LoVo (cell line): ENCODE measurements at regions not wholly inside any gene's neighbourhood (a gene's known extent, or its start where the extent isn't known, plus 50 kb on each side); places are given as distances from the start of the nearest gene placed in this dataset.

Experiments
- DNase-seq: peaks from one replicate; pipeline ENCODE4 v3.0.0-alpha.2; 2016; ENCODE audit warnings: low spot score

DNA sequence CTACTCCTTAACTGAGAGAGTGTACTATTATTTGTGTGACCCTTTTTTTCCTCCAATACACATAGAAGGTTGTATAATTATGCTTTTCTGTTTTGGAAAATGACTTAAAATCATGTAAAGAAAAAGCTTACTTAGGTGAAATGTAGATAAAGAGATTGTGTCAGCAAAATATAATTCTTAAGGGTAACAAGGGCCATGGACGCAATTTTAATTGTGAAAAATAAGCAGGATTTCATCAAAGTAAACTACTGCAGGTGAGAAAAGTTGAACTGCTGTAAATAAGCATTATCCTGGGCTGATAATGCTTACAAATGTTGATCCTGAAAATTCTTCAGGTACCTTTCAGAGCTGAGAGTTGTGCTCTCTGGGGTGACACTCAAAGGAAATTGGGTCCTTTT is 141.5 kb downstream of the RPIA start:
- DNase-seq: no peak

GRCh38 chr2:88834376-88834775 is 142.9 kb downstream of the RPIA start:
- no peak for DNase-seq

DNA sequence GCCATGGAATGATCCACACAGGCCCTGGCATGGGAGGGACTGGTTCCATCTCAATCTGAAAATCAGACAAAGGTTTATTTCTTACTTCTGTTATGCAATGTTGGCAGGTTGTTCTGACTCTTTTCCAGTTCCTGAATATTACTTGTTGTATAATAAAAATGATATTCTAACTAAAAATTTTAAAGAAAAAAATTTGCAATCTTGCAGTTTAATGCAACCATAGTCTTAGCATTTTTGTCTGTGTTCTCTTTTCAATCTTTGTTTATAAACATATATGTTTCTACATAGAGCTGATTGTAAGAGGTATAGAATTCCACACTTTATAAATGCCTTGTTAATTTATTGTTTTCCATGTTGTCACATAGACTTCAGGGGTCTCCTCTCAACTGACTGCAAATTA is 143.4 kb downstream of the RPIA start:
- DNase-seq: no peak

DNA sequence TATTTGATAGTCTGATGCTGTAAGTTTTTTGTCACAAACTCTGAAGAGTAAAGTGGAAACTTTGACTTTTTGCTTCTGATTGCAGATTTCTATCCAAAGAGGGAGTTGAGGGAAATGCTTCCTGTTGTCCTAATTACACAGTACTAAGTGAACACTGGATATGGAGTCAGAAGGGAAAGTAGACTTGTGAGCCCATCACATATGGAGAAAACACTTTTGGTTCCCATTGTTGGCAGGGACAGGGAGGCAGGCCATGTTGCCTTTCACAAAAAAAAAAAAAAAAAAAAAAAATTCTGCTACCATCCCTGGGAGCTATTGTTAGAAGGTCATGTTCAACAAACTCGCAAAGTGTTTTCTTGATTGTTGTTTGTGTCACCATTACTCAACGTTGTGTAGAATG is 144.3 kb downstream of the RPIA start:
- DNase-seq: no peak

- DNase-seq: no peak
Measured at GRCh38 chr2:88836351-88836750, 144.9 kb downstream of the RPIA start.

- no peak for DNase-seq
Measured at GRCh38 chr2:88837511-88838160, 146.2 kb downstream of the RPIA start.

DNA sequence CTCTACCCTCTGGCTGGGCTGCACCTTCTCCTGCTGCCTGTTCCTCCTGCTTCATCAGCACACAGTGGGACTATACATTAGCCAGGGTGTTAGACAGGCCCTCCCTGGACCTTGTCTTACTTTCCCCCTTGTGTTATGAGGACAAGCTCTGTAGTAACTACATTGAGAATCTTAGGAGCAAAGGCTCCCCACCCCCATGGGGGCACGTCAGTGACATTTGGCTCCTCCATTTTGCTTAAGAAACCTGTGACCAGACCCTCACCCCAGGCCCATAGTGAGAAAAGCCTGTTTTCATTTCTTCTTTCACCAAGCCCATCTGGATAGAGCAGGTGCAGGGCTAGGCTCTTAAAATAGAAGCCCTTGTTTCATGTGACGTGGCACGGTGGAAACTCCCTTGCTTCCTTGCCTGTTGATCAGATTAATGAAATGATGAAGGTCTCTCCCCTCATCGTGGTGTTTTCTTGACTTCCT is 146.7 kb downstream of the RPIA start:
- DNase-seq: no peak

DNA sequence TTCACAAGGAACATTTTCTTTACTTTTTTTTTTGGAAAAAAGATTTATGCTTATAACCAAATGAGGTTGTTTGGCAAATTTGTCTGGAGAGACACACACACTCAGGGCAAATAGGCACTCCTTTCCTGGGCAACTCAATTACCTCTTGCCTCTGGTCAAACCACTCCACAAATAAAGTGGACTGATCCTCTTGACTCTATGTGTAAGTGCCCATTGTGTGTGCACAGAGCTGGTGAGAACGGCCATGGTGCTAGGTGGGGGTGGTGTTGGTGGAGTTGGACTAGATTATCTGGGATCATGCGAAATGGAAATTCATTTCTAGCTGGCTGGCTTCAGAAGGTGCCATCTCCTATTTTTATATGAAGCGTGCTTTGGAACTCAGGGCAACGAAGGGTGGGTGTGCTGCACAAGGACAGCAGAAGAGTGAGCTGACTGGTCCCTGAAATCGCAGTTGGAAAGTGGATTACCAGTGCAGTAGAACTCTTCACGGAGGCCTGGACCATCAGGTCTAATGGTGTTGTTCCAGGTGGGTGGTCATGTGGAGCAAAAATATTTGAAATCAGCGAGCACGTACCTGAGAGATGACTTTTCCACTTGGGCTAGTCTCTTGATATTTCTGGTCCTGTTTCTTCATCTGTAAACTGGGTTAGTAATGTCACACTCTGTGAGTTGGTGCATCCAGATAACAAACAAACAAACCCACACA is 149.9 kb downstream of the RPIA start:
- no peak for DNase-seq

DNA sequence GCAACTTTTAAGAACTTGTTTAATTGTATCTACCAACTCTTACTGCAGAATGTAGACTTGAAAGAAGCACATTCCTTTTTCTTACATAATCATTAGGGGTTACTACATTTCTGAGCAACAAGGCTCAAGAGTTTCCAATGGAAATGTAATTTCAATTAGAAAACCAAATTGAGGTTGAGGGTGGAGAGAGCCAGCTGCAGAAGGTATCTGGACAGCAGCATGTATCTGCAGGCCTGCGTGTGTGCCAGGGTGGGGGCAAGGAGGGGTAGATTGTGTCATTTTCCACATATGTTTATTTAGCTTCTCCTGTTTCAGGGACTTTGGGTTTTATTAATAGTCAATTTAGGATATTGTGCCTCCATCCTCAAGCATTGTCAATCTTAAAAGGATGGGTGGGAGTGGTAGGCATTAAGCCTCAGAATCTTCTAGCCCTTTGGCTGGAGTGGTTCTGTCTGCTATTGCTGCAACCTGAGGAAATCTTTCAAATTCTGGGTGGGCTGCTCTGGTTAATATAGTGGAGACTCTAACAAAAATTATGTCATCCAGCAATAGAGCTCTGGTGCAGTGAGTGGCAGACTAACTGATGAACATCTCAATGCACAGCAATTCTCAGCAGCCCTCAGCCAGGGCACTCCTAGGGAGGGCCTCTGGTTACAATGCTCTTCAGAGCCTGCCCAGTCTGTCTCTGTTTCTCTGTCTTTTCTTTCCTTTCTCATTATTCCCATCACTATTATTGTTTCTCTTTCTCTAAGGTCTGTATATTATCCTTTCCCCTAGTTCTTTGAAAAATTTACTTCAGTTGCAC is 151.4 kb downstream of the RPIA start:
- DNase-seq: no peak

- DNase-seq: no peak
Measured at GRCh38 chr2:88843651-88844050, 152.2 kb downstream of the RPIA start.

GRCh38 chr2:88844960-88845359 is 153.5 kb downstream of the RPIA start:
- DNase-seq: no peak

DNA sequence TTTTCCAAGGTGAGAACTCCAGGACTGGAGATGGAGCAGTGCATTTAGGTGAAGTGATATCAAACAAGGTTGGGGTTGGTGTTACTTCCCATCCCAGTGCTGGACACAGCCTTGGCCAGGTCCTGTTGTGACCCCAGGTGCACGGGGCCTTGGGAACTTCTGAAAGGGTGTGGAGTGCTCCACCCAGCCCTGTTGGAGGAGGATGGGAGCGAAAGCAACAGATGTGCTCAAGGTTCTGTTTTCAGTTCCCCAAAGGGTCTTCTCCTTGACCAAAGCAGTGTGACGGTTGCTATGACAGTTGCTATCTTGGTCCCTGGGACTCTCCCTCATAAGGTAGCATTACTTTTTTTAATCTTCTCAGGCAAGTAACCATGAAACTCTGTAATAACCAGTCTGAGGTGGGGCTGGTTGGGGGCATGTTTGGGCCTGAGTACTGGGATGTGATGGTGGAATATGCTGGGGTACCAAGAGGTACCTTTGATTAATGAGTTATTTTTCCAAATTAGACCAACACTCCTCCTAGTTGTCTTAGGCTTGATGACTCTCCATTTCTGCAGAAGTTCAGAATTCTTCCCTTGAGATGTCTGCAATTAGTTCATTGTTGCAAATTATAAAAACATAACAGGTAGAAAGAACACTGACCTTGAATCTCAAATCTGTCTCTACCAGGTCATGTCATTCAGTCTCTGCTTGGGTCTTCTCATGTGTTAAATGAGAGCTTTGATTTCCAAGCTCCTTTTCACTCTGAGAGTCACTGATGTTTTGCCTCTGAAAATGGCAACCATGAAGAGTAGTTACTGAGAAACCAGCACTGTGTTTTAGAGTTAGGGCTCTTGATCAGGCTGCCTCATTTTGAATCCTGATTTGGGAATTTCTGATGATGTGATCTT is 154.5 kb downstream of the RPIA start:
- DNase-seq: no peak

GRCh38 chr2:88852753-88853402 is 161.4 kb downstream of the RPIA start:
- no peak for DNase-seq

DNA sequence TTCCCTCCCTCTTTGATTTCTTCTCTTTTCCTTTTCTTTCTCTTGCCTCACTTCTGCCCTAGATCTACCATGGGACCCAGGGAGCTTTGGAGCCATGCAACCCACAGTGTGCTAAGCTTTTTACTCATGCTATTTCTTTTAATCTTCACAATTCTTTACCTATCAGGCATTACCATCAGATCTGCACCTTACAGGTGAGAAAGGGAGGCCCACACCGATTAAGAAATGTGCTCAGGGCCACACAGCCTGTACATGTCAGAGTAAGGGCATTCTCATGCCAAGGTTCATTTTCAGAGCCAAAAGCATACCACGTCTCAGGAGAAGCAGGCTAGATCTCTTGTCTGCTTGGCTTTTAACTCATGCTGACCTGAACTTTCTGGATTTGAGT is 161.9 kb downstream of the RPIA start:
- no peak for DNase-seq

DNA sequence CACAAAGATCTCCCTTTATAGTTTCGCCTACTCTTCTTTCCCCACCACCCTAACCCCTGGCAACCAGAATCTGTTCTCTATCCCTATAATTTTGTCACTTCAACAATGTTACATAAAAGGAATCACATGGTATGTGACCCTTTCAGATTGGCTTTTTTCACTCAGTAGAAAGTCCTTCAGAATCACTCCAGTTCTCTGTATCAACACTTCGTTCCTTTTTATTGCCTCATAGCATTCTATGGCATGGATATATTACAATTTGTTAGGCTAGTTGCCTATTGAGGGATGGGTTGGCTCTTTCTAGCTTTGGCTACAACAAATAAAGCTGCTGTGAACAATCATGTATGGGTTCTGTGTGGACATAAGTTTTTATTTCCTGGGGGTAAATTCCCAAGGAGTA is 163.1 kb downstream of the RPIA start:
- DNase-seq: no peak

DNA sequence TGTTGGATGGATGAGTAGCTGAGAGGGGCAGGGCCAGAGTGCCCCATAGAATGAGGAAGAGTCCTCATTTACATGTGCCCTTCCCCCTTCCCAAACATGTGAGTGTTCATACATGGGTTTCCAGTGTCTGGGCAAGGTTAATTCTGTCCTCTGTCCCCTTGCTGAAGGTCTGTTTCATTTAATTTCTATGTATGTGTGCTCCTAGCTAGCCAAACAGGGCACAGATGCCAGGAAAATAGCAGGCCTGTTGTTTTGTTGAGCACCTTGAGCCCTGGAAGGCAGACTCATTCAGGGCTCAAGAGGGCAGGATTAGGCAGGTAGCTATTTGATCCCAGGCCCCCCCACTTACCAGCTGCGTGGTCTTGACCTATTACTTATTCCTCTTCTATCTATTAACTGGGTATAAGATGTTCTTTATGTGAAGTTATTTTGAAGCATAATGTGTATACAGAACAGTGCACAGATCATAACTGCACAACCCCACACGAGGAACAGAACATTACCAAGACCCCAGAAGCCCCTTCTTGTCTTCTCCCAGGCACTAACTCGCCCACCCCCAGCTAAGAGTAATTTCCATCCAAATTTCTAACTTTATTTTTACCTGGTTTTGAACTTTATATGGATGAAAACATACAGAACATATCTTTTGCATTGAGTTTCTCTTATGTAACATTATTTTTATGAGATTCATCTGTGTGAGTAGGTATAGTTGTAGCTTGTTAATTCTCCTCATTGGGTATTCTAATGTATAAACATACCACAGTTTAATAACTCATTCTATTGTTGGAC is 164.3 kb downstream of the RPIA start:
- DNase-seq: no peak

DNA sequence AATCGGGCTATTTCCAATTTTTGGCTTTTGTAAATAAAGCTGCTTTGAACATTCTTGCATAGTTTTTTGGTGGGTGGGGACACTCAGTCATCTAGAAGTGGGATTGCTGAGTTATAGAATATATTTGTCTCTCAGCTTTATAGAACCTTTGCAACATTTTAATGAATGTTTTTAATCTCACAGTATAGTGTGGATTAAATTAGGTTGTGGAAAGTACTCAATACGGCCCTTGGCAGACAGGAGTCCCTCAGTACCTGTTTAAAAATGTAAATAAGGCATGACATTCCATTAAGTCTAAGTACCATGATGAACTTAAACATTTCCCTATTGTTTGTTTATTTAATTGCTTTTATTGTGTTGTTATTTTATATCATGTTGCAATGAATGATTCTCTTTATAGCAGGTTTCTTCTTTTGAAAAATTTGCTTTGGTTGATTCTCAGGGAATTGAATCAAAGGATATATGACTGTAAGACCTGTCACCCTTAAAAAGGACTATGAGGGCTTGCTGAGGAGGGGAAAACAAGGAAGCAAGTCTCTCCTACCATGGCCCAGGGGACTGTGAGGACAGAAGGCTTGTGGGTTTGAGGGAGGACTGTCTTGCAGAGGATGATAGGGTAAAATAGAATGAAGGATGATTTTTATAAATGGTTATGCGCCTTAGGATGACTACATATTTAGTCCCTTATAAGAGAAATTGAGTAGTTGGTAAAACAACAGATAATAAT is 165.1 kb downstream of the RPIA start:
- no peak for DNase-seq

- DNase-seq: no peak
Measured at GRCh38 chr2:88857274-88857741, 165.8 kb downstream of the RPIA start.

DNA sequence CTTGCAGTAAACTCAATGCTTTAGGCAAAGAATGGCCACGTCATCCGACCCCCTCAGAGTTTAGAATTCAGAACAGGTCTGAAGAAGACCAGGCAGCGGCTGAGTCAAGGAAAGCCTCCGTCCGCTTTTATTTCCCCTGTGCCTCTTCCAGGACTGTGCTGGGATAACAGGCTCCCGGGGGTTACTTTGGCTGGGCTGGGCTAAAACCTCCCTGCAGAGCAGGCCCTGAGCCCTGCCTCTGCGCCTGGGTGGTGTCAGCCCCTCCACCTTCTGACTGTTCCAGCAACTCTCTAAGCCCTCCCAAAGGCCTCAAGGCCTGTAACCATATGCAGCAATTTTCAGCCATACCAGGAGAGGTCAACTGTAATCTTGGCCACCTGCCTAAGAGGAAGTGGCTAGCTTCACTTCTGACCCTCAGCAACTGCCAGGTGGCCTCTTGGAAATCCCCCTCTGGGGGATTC is 166.5 kb downstream of the RPIA start:
- DNase-seq: no peak

DNA sequence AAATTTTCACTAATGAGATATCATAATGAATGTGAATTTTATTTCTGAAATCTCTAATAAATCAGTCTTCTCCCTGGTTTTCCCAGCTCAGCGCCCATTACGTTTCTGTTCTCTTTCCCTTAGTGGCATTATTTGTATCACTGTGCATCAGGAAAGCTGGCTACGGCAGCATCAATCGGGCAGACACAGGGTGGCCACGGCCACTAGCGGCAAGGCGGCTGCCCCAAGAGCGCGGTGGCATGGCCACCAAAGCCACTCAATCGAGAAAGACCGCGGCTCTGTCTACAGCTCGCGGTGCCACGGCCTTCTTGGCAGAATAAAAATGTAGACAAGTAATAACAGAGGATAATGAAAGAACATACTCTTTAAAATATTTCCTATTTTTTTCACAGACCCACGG is 168.0 kb downstream of the RPIA start:
- DNase-seq: no peak
